PFSK-1 (cell line): ENCODE measurements at regions not wholly inside any gene's neighbourhood (a gene's known extent, or its start where the extent isn't known, plus 50 kb on each side); places are given as distances from the start of the nearest gene placed in this dataset.

Experiments
- FOXP2 ChIP-seq: optimal IDR thresholded peaks from 2 replicates; pipeline ENCODE3; 2011; ENCODE audit warnings: borderline replicate concordance, control low read depth, inconsistent platforms; ENCODE audit not compliant: insufficient read depth; ENCODE audit errors: extremely low read length, extremely low read depth
- POLR2AphosphoS5 ChIP-seq: IDR thresholded peaks from 2 replicates; pipeline ENCODE4 v1.6.1; 2012; ENCODE audit warnings: low read depth, mild to moderate bottlenecking, control low read depth, low read length, moderate library complexity
- SIN3A ChIP-seq: IDR thresholded peaks from 2 replicates; pipeline ENCODE4 v1.6.1; 2012; ENCODE audit warnings: mild to moderate bottlenecking, low read length, moderate library complexity, borderline replicate concordance; ENCODE audit not compliant: insufficient read depth
- TAF1 ChIP-seq: IDR thresholded peaks from 2 replicates; pipeline ENCODE4 v1.6.1; 2012; ENCODE audit warnings: low read length, control low read depth, borderline replicate concordance; ENCODE audit not compliant: insufficient read depth
- TF ChIP-seq, protein P1 (sequence below), 2 experiments: IDR thresholded peaks; 2 replicates each; pipeline versions ENCODE4 v1.6.1 to v1.8.0; 2011 to 2012; ENCODE audit warnings: low read depth in 2 of 2, low read length in 2 of 2, control low read depth in 1 of 2, inconsistent platforms in 1 of 2, mild to moderate bottlenecking in 1 of 2, moderate library complexity in 1 of 2; ENCODE audit not compliant: insufficient read depth in 1 of 2

DNA sequence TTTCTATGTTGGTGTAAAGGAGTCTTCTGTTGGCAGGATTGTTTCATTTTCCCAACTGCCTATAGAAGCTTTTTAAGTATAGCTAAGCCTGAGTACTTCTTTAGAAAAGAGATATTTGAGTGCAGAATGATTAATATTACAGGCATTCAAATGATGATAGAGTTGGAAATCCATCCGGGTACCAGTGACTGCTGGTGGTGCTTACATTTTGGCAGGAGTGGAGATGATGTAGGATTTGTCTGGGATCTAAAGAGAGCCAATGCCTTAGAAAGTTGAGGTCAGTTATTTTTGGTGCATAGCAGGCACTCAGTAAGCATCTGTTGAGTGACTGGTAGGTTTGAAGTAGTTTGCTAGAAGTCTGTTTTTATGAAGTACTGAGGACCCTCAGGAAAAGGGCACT is 433.5 kb downstream of the DMAC1 start:
- TF ChIP-seq TAF1 (no peak), FOXP2 (no peak), SIN3A (no peak), POLR2AphosphoS5 (no peak)
- TF ChIP-seq, protein P1, sequence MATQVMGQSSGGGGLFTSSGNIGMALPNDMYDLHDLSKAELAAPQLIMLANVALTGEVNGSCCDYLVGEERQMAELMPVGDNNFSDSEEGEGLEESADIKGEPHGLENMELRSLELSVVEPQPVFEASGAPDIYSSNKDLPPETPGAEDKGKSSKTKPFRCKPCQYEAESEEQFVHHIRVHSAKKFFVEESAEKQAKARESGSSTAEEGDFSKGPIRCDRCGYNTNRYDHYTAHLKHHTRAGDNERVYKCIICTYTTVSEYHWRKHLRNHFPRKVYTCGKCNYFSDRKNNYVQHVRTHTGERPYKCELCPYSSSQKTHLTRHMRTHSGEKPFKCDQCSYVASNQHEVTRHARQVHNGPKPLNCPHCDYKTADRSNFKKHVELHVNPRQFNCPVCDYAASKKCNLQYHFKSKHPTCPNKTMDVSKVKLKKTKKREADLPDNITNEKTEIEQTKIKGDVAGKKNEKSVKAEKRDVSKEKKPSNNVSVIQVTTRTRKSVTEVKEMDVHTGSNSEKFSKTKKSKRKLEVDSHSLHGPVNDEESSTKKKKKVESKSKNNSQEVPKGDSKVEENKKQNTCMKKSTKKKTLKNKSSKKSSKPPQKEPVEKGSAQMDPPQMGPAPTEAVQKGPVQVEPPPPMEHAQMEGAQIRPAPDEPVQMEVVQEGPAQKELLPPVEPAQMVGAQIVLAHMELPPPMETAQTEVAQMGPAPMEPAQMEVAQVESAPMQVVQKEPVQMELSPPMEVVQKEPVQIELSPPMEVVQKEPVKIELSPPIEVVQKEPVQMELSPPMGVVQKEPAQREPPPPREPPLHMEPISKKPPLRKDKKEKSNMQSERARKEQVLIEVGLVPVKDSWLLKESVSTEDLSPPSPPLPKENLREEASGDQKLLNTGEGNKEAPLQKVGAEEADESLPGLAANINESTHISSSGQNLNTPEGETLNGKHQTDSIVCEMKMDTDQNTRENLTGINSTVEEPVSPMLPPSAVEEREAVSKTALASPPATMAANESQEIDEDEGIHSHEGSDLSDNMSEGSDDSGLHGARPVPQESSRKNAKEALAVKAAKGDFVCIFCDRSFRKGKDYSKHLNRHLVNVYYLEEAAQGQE (IDR thresholded peaks at IDR 0.05; ENCODE audit: insufficient read depth in 1 of 2, low read depth in 2 of 2, low read length in 2 of 2): no peak

DNA sequence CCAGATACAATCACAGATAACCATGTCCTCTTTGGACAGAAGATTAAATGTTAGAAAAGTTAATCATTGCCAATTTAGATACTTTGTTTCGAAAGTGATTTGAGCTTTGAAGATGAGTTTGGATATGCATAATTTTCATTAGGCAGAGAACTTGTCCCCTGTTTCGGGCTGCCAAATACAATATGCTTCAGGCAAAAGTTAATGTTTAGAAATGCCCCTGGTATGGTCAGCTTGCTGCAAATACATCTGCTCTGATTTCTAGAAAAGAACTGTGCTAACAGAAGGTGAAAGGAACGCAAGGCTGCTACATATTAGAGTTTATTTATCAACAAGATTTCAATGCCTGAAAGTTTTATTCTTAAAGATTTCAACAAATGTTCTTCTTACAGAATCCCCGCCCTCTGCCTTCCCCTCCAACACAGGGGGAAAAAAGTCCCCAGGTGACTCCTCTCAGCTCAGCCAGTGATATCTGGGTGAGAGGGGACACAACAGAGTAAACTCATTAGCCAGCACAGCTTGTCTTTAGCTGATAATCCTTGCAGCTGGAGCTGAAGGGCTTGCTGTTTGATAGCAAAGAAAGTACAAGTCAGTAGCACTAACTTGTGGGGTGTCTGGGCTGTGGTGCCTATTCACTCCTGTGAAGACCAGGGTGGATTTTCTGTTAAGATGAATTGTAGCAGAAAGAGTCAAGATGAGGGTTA is 435.7 kb downstream of the DMAC1 start:
- TF ChIP-seq SIN3A: no peak
- no peak for TF ChIP-seq POLR2AphosphoS5
- no peak for TF ChIP-seq TAF1

DNA sequence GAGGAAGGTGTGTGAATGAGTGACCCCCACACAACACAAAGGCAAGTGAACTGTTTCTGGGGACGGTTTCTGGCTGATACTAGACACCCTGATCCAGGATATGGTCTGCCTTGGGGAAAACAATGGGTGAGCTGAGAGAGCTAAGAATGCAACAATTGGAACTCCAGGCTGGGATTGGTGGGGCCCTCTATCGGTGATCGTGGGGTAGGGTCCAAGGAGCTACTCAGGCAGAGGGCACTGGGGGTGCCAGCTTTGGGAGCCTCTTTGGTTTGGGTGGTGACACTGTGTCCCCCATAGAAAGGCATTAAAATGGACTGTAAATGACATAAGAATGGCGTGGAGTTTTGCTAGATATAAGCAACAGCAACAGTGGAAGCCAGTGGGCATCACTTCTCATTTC is 439.1 kb downstream of the DMAC1 start:
- TF ChIP-seq, protein P1 (IDR thresholded peaks at IDR 0.05; ENCODE audit: insufficient read depth in 1 of 2, low read depth in 2 of 2, low read length in 2 of 2): no peak
- TF ChIP-seq SIN3A (no peak), TAF1 (no peak), POLR2AphosphoS5 (no peak), FOXP2 (no peak)

DNA sequence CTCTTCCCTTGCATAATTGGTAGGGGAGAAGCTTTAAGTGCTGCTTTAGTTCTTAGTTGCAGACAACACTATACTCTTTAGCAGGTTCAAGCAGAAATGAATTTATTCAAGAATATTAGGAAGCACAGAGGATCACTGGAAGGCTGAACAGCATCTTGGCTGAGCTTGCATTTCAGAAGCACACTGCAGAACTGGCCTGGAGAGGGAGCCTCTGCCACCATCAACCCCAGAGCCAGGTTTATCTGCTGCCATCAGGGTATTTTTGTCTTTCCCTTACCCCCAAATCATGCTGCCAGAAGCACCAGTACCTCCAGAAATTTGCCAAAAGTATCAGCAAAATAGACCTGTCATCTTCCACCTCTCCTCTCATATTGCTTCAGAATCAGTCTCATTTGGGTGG is 440.7 kb downstream of the DMAC1 start:
- TF ChIP-seq, protein P1 (IDR thresholded peaks at IDR 0.05; ENCODE audit: insufficient read depth in 1 of 2, low read depth in 2 of 2, low read length in 2 of 2): no peak
- TF ChIP-seq SIN3A (no peak), FOXP2 (no peak), TAF1 (no peak), POLR2AphosphoS5 (no peak)

DNA sequence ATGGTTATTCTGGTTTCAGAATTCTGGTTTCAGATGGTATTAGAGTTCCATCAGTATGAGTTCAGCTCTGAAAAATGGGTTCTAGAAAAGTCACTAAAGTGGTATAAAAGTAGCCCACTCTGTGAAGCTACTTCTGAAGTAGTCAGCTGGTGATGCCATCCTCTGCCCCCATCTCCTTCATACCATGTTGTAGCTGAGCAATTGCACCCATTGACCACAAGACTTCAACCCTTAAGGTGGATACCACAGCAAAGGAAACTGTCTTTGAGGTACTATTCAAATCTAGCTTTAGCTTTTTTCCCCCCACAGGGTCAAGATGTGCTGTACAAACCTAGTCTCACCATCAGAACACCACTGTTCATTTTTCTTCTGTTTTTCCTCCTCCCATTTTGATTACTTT is 444.9 kb downstream of the DMAC1 start:
- TF ChIP-seq POLR2AphosphoS5 (no peak), FOXP2 (no peak), SIN3A (no peak), TAF1 (no peak)
- TF ChIP-seq, protein P1 (IDR thresholded peaks at IDR 0.05; ENCODE audit: insufficient read depth in 1 of 2, low read depth in 2 of 2, low read length in 2 of 2): no peak
